Neuron (in vitro differentiated cells): ENCODE measurements at regions not wholly inside any gene's neighbourhood (a gene's known extent, or its start where the extent isn't known, plus 50 kb on each side); places are given as distances from the start of the nearest gene placed in this dataset.

Source experiments
- H2AFZ ChIP-seq: one replicate; pipeline ENCODE4 v1.6.1; 2013; ENCODE audit warnings: low read depth, mild to moderate bottlenecking, inconsistent platforms, low read length, moderate library complexity
- H3K27me3 ChIP-seq: one replicate; pipeline ENCODE4 v1.6.1; 2013; ENCODE audit warnings: low read length; ENCODE audit not compliant: insufficient read depth
- H3K36me3 ChIP-seq: one replicate; pipeline ENCODE4 v1.6.1; 2013; ENCODE audit warnings: low read length; ENCODE audit not compliant: insufficient read depth
- H3K4me1 ChIP-seq: one replicate; pipeline ENCODE4 v1.6.1; 2013; ENCODE audit warnings: low read length; ENCODE audit not compliant: insufficient read depth
- H3K4me3 ChIP-seq: 2 replicates; pipeline ENCODE4 v1.5.1; 2013; ENCODE audit warnings: mild to moderate bottlenecking, low read length, moderate library complexity
- H3K9me3 ChIP-seq: one replicate; pipeline ENCODE4 v1.6.1; 2013; ENCODE audit warnings: low read length

GRCh38 chr9:90400091-90400490, 242.5 kb downstream of the DIRAS2 start:
- Histone ChIP-seq H2AFZ (no peak overlapping the region), H3K4me3 (no peak overlapping the region), H3K27me3 (no peaks in the 10 kb centered on the region), H3K4me1 (peaks cover under 1% of the 10 kb centered on the region), H3K9me3 (no peaks in the 10 kb centered on the region), H3K36me3 (no peaks in the 10 kb centered on the region)

GRCh38 chr9:90408659-90409058, 234.0 kb downstream of the DIRAS2 start:
- H3K4me1 ChIP-seq: peaks cover 10% of the 10 kb centered on the region
- no peaks in the 10 kb centered on the region for H3K36me3 ChIP-seq
- H3K9me3 ChIP-seq: peaks cover 4% of the 10 kb centered on the region
- no peaks in the 10 kb centered on the region for H3K27me3 ChIP-seq
- H2AFZ ChIP-seq: no peak overlapping the region
- no peak overlapping the region for H3K4me3 ChIP-seq

GRCh38 chr9:90419221-90419851, 223.3 kb downstream of the DIRAS2 start:
- no peaks in the 10 kb centered on the region for H3K27me3 ChIP-seq
- H3K36me3 ChIP-seq: no peaks in the 10 kb centered on the region
- no peak overlapping the region for H3K4me3 ChIP-seq
- no peak overlapping the region for H2AFZ ChIP-seq
- no peaks in the 10 kb centered on the region for H3K4me1 ChIP-seq
- H3K9me3 ChIP-seq: no peaks in the 10 kb centered on the region

- Histone ChIP-seq H3K4me1 (no peaks in the 10 kb centered on the region), H3K9me3 (no peaks in the 10 kb centered on the region), H3K27me3 (no peaks in the 10 kb centered on the region), H3K4me3 (no peak overlapping the region), H2AFZ (no peak overlapping the region), H3K36me3 (no peaks in the 10 kb centered on the region)
These were observed 222.4 kb downstream of the DIRAS2 start for GRCh38 chr9:90420211-90420610.

GRCh38 chr9:90420768-90421513, 221.7 kb downstream of the DIRAS2 start:
- Histone ChIP-seq H3K4me3 (no peak overlapping the region), H3K9me3 (no peaks in the 10 kb centered on the region), H3K27me3 (no peaks in the 10 kb centered on the region), H3K4me1 (no peaks in the 10 kb centered on the region), H2AFZ (no peak overlapping the region), H3K36me3 (no peaks in the 10 kb centered on the region)

- Histone ChIP-seq H3K36me3 (no peaks in the 10 kb centered on the region), H3K27me3 (no peaks in the 10 kb centered on the region), H2AFZ (no peak overlapping the region), H3K4me3 (no peak overlapping the region), H3K4me1 (no peaks in the 10 kb centered on the region), H3K9me3 (no peaks in the 10 kb centered on the region)
These were observed 220.8 kb downstream of the DIRAS2 start for GRCh38 chr9:90421786-90422185.

- H3K36me3 ChIP-seq: no peaks in the 10 kb centered on the region
- H3K4me3 ChIP-seq: no peak overlapping the region
- no peaks in the 10 kb centered on the region for H3K27me3 ChIP-seq
- no peaks in the 10 kb centered on the region for H3K4me1 ChIP-seq
- no peak overlapping the region for H2AFZ ChIP-seq
- H3K9me3 ChIP-seq: peaks cover 4% of the 10 kb centered on the region
These were observed 218.9 kb downstream of the DIRAS2 start for GRCh38 chr9:90423661-90424193.

- no peak overlapping the region for H3K4me3 ChIP-seq
- peaks cover 6% of the 10 kb centered on the region for H3K9me3 ChIP-seq
- no peaks in the 10 kb centered on the region for H3K36me3 ChIP-seq
- no peak overlapping the region for H2AFZ ChIP-seq
- H3K4me1 ChIP-seq: peaks cover 9% of the 10 kb centered on the region
- H3K27me3 ChIP-seq: no peaks in the 10 kb centered on the region
These were observed 214.1 kb downstream of the DIRAS2 start for GRCh38 chr9:90428517-90428916.

- Histone ChIP-seq H2AFZ (peak overlapping the region; percentile 60), H3K4me3 (peak overlapping the region; percentile 50)
These were observed 209.7 kb downstream of the DIRAS2 start for GRCh38 chr9:90432951-90433350.

GRCh38 chr9:90433398-90433941, 209.2 kb downstream of the DIRAS2 start:
- no peaks in the 10 kb centered on the region for H3K27me3 ChIP-seq
- peaks cover 5% of the 10 kb centered on the region for H3K9me3 ChIP-seq
- peak overlapping the region; percentile 60 for H2AFZ ChIP-seq
- H3K36me3 ChIP-seq: no peaks in the 10 kb centered on the region
- H3K4me1 ChIP-seq: peaks cover 28% of the 10 kb centered on the region
- H3K4me3 ChIP-seq: peak overlapping the region; percentile 50

More at GRCh38 chr9:90432951-90433350, 209.7 kb downstream of the DIRAS2 start:
- Histone ChIP-seq H3K36me3 (no peaks in the 10 kb centered on the region), H3K9me3 (peaks cover 6% of the 10 kb centered on the region), H3K27me3 (no peaks in the 10 kb centered on the region), H3K4me1 (peaks cover 28% of the 10 kb centered on the region)

- H3K36me3 ChIP-seq: no peaks in the 10 kb centered on the region
- H3K4me3 ChIP-seq: no peak overlapping the region
- H3K9me3 ChIP-seq: peaks cover 8% of the 10 kb centered on the region
- H3K27me3 ChIP-seq: peaks cover 45% of the 10 kb centered on the region
- H3K4me1 ChIP-seq: peaks cover 5% of the 10 kb centered on the region
- H2AFZ ChIP-seq: no peak overlapping the region
These were observed 200.8 kb downstream of the DIRAS2 start for GRCh38 chr9:90441814-90442213.

GRCh38 chr9:90442723-90443122, 199.9 kb downstream of the DIRAS2 start:
- Histone ChIP-seq H3K4me1 (peaks cover 5% of the 10 kb centered on the region), H3K36me3 (no peaks in the 10 kb centered on the region), H3K27me3 (peaks cover 46% of the 10 kb centered on the region), H3K4me3 (no peak overlapping the region), H3K9me3 (peaks cover 8% of the 10 kb centered on the region), H2AFZ (no peak overlapping the region)

- Histone ChIP-seq H3K27me3 (peaks cover 64% of the 10 kb centered on the region), H3K4me3 (no peak overlapping the region), H3K9me3 (peaks cover 6% of the 10 kb centered on the region), H3K4me1 (peaks cover 5% of the 10 kb centered on the region), H3K36me3 (no peaks in the 10 kb centered on the region), H2AFZ (no peak overlapping the region)
These were observed 197.9 kb downstream of the DIRAS2 start for GRCh38 chr9:90444609-90445204.
